HG03135 (cell line): ENCODE measurements at regions not wholly inside any gene's neighbourhood (a gene's known extent, or its start where the extent isn't known, plus 50 kb on each side); places are given as distances from the start of the nearest gene placed in this dataset.
A peak's percentile ranks its signal among the peaks of the same experiment; 100 is the strongest.
"Not testable (repeated sequence)": the region's sequence is repeated elsewhere in the genome, so short reads cannot be mapped to it uniquely, and the experiment has no call there.

Source experiments
- ATAC-seq: cut with Tn5 transposase; IDR thresholded peaks from one replicate; pipeline ENCODE4 v1.9.1; 2021; ENCODE audit warnings: mild to moderate bottlenecking, moderate library complexity; ENCODE audit not compliant: unreplicated experiment

GRCh38 chr9:117936185-117937130 lies 232.3 kb downstream of the TLR4 start:
- peak; percentile 100 for ATAC-seq

- ATAC-seq: no peak
Observed at GRCh38 chr9:117938086-117938485, 233.9 kb downstream of the TLR4 start.

- ATAC-seq: no peak
Observed at GRCh38 chr9:117938896-117939295, 234.7 kb downstream of the TLR4 start.

- ATAC-seq: not testable (repeated sequence)
Observed at GRCh38 chr9:117944750-117945149, 240.5 kb downstream of the TLR4 start.

GRCh38 chr9:117945286-117945685 lies 241.1 kb downstream of the TLR4 start:
- no peak for ATAC-seq

- no peak for ATAC-seq
Observed at GRCh38 chr9:117951127-117951526, 246.9 kb downstream of the TLR4 start.

- no peak for ATAC-seq
Observed at GRCh38 chr9:117952581-117952980, 248.4 kb downstream of the TLR4 start.

GRCh38 chr9:117957267-117957666 lies 253.1 kb downstream of the TLR4 start:
- no peak for ATAC-seq

GRCh38 chr9:117958726-117959125 lies 254.5 kb downstream of the TLR4 start:
- ATAC-seq: no peak

- no peak for ATAC-seq
Observed at GRCh38 chr9:117963493-117964090, 259.4 kb downstream of the TLR4 start.

GRCh38 chr9:117970276-117971050 lies 266.3 kb downstream of the TLR4 start:
- ATAC-seq: no peak

GRCh38 chr9:117974108-117974507 lies 269.9 kb downstream of the TLR4 start:
- no peak for ATAC-seq

- no peak for ATAC-seq
Observed at GRCh38 chr9:117979914-117980313, 275.7 kb downstream of the TLR4 start.

GRCh38 chr9:117987945-117988344 lies 283.7 kb downstream of the TLR4 start:
- ATAC-seq: no peak

GRCh38 chr9:117992006-117992405 lies 287.8 kb downstream of the TLR4 start:
- no peak for ATAC-seq

- ATAC-seq: no peak
Observed at GRCh38 chr9:118000581-118000980, 296.4 kb downstream of the TLR4 start.

- no peak for ATAC-seq
Observed at GRCh38 chr9:118003240-118003639, 299.0 kb downstream of the TLR4 start.

- no peak for ATAC-seq
Observed at GRCh38 chr9:118008246-118008645, 304.0 kb downstream of the TLR4 start.

GRCh38 chr9:118009614-118010013 lies 305.4 kb downstream of the TLR4 start:
- ATAC-seq: no peak

- ATAC-seq: no peak
Observed at GRCh38 chr9:118017607-118018122, 313.5 kb downstream of the TLR4 start.

GRCh38 chr9:118023644-118024043 lies 319.4 kb downstream of the TLR4 start:
- no peak for ATAC-seq
